SK-N-SH (cell line): ENCODE measurements at regions not wholly inside any gene's neighbourhood (a gene's known extent, or its start where the extent isn't known, plus 50 kb on each side); places are given as distances from the start of the nearest gene placed in this dataset.

Experiments
- CTCF ChIA-PET: fragments of 300-600, 350-600 bp; formaldehyde crosslinking; extraction: SDS; loops from one replicate; lab custom pipeline; 2021; lab: Yijun Ruan, JAX
- POLR2A ChIA-PET: fragments of 350-600 bp; sonication (Branson Sonifier 250); formaldehyde crosslinking; extraction: SDS; loops from one replicate; lab custom pipeline; 2020; ENCODE audit warnings: antibody characterized with exemption, inconsistent platforms; lab: Yijun Ruan, JAX
- DNase-seq: peaks from one replicate; pipeline ENCODE4 v3.0.0; 2012
- H2AFZ ChIP-seq: fragments of 200-600 bp; sonication (generic); 2 replicates; pipeline ENCODE4 v1.8.1; 2016; ENCODE audit warnings: antibody characterized with exemption, mild to moderate bottlenecking, low read depth
- H3F3A ChIP-seq: fragments of 200-600 bp; sonication (generic); replicated peaks from 2 replicates; pipeline ENCODE3; 2016; ENCODE audit warnings: antibody characterized with exemption, mild to moderate bottlenecking; ENCODE audit not compliant: insufficient read depth
- H3K27ac ChIP-seq, 2 experiments: fragments of 200-500 bp in 1 of 2; fragments of 200-600 bp in 1 of 2; sonication (Bioruptor generic) in 1 of 2; sonication (generic), shearing (Covaris generic) in 1 of 2; 2 replicates each; pipeline versions ENCODE4 v1.5.1 to v1.6.1; 2014 to 2016; ENCODE audit warnings: low read depth in 2 of 2, inconsistent platforms in 1 of 2, low read length in 1 of 2, mild to moderate bottlenecking in 1 of 2, mixed read lengths in 1 of 2
- H3K27me3 ChIP-seq: fragments of 200-600 bp; sonication (generic), shearing (Covaris generic); 2 replicates; pipeline ENCODE4 v1.6.1; 2016; ENCODE audit warnings: mixed run types; ENCODE audit not compliant: insufficient read depth
- H3K36me3 ChIP-seq, 2 experiments: fragments of 200-500 bp in 1 of 2; fragments of 200-600 bp in 1 of 2; sonication (Bioruptor generic) in 1 of 2; sonication (generic) in 1 of 2; replicated peaks in 1 of 2; 2 replicates each; pipeline versions ENCODE3 to v1.5.1; 2014 to 2016; ENCODE audit warnings: low read length in 1 of 2, mild to moderate bottlenecking in 1 of 2; ENCODE audit not compliant: insufficient read depth in 2 of 2, control insufficient read depth in 1 of 2
- H3K4me1 ChIP-seq, 2 experiments: fragments of 200-500 bp in 1 of 2; fragments of 200-600 bp in 1 of 2; sonication (Bioruptor generic) in 1 of 2; sonication (generic), shearing (Covaris generic) in 1 of 2; 2 replicates each; pipeline versions ENCODE4 v1.5.1 to v1.6.1; 2014 to 2016; ENCODE audit warnings: low read depth in 1 of 2, low read length in 1 of 2, mixed run types in 1 of 2; ENCODE audit not compliant: insufficient read depth in 2 of 2, control insufficient read depth in 1 of 2
- H3K4me2 ChIP-seq: fragments of 200-600 bp; sonication (generic), shearing (Covaris generic); 2 replicates; pipeline ENCODE4 v1.6.1; 2017; ENCODE audit warnings: mixed run types
- H3K4me3 ChIP-seq, 2 experiments: fragments of 200-500 bp in 1 of 2; fragments of 200-600 bp in 1 of 2; sonication (Bioruptor generic) in 1 of 2; sonication (generic), shearing (Covaris generic) in 1 of 2; 2 replicates each; pipeline versions ENCODE4 v1.5.1 to v1.8.1; 2014 to 2016; ENCODE audit warnings: low read depth in 2 of 2, inconsistent platforms in 1 of 2, low read length in 1 of 2, mild to moderate bottlenecking in 1 of 2, mixed read lengths in 1 of 2, moderate library complexity in 1 of 2
- H3K79me2 ChIP-seq: fragments of 200-600 bp; sonication (generic); 2 replicates; pipeline ENCODE4 v1.8.1; 2017; ENCODE audit warnings: mild to moderate bottlenecking; ENCODE audit not compliant: insufficient read depth
- H3K9ac ChIP-seq: fragments of 200-600 bp; sonication (generic); 2 replicates; pipeline ENCODE4 v1.6.1; 2017; ENCODE audit warnings: mixed run types
- H3K9me2 ChIP-seq: fragments of 200-600 bp; sonication (generic); 2 replicates; pipeline ENCODE4 v1.6.1; 2017; ENCODE audit warnings: mixed run types
- H3K9me3 ChIP-seq: fragments of 200-600 bp; sonication (generic); 2 replicates; pipeline ENCODE4 v1.6.1; 2017; ENCODE audit warnings: mixed run types, mild to moderate bottlenecking, moderate library complexity
- H4K20me1 ChIP-seq: fragments of 200-600 bp; sonication (generic); 2 replicates; pipeline ENCODE4 v1.6.1; 2017; ENCODE audit warnings: mild to moderate bottlenecking, mixed run types; ENCODE audit not compliant: insufficient read depth
- CHD2 ChIP-seq: fragments of 150-350 bp; IDR thresholded peaks from 2 replicates; pipeline ENCODE4 v1.6.1; 2018; ENCODE audit warnings: low read length; ENCODE audit not compliant: partially characterized antibody
- CTCF ChIP-seq: fragments of 200-600 bp; sonication (generic); IDR thresholded peaks from 2 replicates; pipeline ENCODE4 v1.6.1; 2017; ENCODE audit warnings: antibody characterized with exemption, mild to moderate bottlenecking, moderate library complexity
- ELF1 ChIP-seq: IDR thresholded peaks from 2 replicates; pipeline ENCODE4 v1.4.0; 2012
- EZH2phosphoT487 ChIP-seq: fragments of 200-600 bp; sonication (generic); IDR thresholded peaks from 2 replicates; pipeline ENCODE4 v1.6.1; 2017; ENCODE audit warnings: low read depth, mixed run types, mild to moderate bottlenecking, antibody characterized with exemption, moderate library complexity, borderline replicate concordance
- FOXM1 ChIP-seq: IDR thresholded peaks from 2 replicates; pipeline ENCODE4 v1.4.0; 2012; ENCODE audit warnings: low read depth, mild to moderate bottlenecking
- IRF3 ChIP-seq: fragments of 150-350 bp; IDR thresholded peaks from 2 replicates; pipeline ENCODE4 v1.6.1; 2016; ENCODE audit warnings: mild to moderate bottlenecking, low read depth, low read length
- MEF2A ChIP-seq: IDR thresholded peaks from 2 replicates; pipeline ENCODE4 v1.4.0; 2012; ENCODE audit warnings: low read depth, borderline replicate concordance
- MXI1 ChIP-seq: IDR thresholded peaks from 2 replicates; pipeline ENCODE4 v1.6.1; 2012; ENCODE audit warnings: mild to moderate bottlenecking, low read depth, low read length, improper control_type of control experiment
- NFIC ChIP-seq: IDR thresholded peaks from 2 replicates; pipeline ENCODE4 v1.4.0; 2012; ENCODE audit warnings: borderline replicate concordance
- NRF1 ChIP-seq: IDR thresholded peaks from 2 replicates; pipeline ENCODE4 v1.6.1; 2012; ENCODE audit warnings: low read depth, mild to moderate bottlenecking, low read length
- RCOR1 ChIP-seq: fragments of 150-350 bp; IDR thresholded peaks from 2 replicates; pipeline ENCODE4 v1.6.1; 2017; ENCODE audit warnings: antibody characterized with exemption, low read length
- REST ChIP-seq: IDR thresholded peaks from 2 replicates; pipeline ENCODE4 v1.6.1; 2012; ENCODE audit warnings: mild to moderate bottlenecking, low read depth, low read length, moderate library complexity
- RXRA ChIP-seq: IDR thresholded peaks from 2 replicates; pipeline ENCODE4 v1.4.0; 2012; ENCODE audit warnings: low read depth, mild to moderate bottlenecking, borderline replicate concordance
- SIN3A ChIP-seq: IDR thresholded peaks from 2 replicates; pipeline ENCODE4 v1.6.1; 2012; ENCODE audit warnings: low read depth, mild to moderate bottlenecking, low read length, moderate library complexity, borderline replicate concordance
- TAF1 ChIP-seq: IDR thresholded peaks from 2 replicates; pipeline ENCODE4 v1.6.1; 2012; ENCODE audit warnings: low read depth, mild to moderate bottlenecking, low read length, moderate library complexity, borderline replicate concordance
- USF1 ChIP-seq: IDR thresholded peaks from 2 replicates; pipeline ENCODE4 v1.4.0; 2012; ENCODE audit warnings: low read depth, borderline replicate concordance
- USF2 ChIP-seq: fragments of 150-350 bp; IDR thresholded peaks from 2 replicates; pipeline ENCODE4 v1.6.1; 2017; ENCODE audit warnings: antibody characterized with exemption, low read length, low read depth, borderline replicate concordance
- YY1 ChIP-seq: IDR thresholded peaks from 2 replicates; pipeline ENCODE4 v1.4.0; 2012; ENCODE audit warnings: low read depth, mild to moderate bottlenecking
- WGBS: methylation state at CpG from one replicate; pipeline ENCODE4 v1.1.6; 2017; ENCODE audit warnings: low lambda C conversion rate; 5-methylcytosine and 5-hydroxymethylcytosine counted together

- Histone ChIP-seq H3K4me1 (no peaks in the 10 kb centered on the region), H3K36me3 (no peaks in the 10 kb centered on the region), H3K4me3 (no peak overlapping the region), H3K27me3 (peaks cover 89% of the 10 kb centered on the region), H3K4me2 (no peak overlapping the region), H3K9me2 (no peaks in the 10 kb centered on the region), H2AFZ (no peak overlapping the region), H3K79me2 (no peaks in the 10 kb centered on the region), H3K9ac (no peak overlapping the region), H4K20me1 (no peaks in the 10 kb centered on the region), H3F3A (no peaks in the 10 kb centered on the region), H3K27ac (no peak overlapping the region), H3K9me3 (no peaks in the 10 kb centered on the region)
- WGBS: 10% methylated on average over 3 of the region's 3 CpGs
- DNase-seq: no peak
- ChIA-PET CTCF (no interaction called here), POLR2A (no interaction called here)
- TF ChIP-seq FOXM1 (no peak), CHD2 (no peak), USF2 (no peak), RCOR1 (no peak), RXRA (no peak), SIN3A (no peak), NRF1 (no peak), ELF1 (no peak), MXI1 (no peak), EZH2phosphoT487 (no peak), CTCF (no peak), IRF3 (no peak), MEF2A (no peak), TAF1 (no peak), NFIC (no peak), USF1 (no peak), YY1 (no peak), REST (no peak)
These were observed 265.4 kb upstream of the FOXF1 start for GRCh38 chr16:86244936-86245335.
